B cell (primary cell): ENCODE measurements at regions not wholly inside any gene's neighbourhood (a gene's known extent, or its start where the extent isn't known, plus 50 kb on each side); places are given as distances from the start of the nearest gene placed in this dataset.

Experiments
- ATAC-seq: fragments of 200-7000 bp; cut with Tn5 transposase; one replicate; pipeline ENCODE4 v1.10.0; 2021; ENCODE audit warnings: low read depth, mild to moderate bottlenecking, moderate number of reproducible peaks, moderate library complexity
- CTCF ChIA-PET: fragments of 350-600 bp; sonication (Branson Sonifier 250); formaldehyde crosslinking; loops from one replicate; lab custom pipeline; 2021; ENCODE audit warnings: antibody characterized with exemption, inconsistent platforms; lab: Charles Lee
- POLR2A ChIA-PET: fragments of 350-600 bp; sonication (Branson Sonifier 250); formaldehyde crosslinking; loops from one replicate; lab custom pipeline; 2021; ENCODE audit warnings: antibody characterized with exemption; lab: Charles Lee
- DNase-seq: peaks from one replicate; pipeline ENCODE4 v3.0.0; 2013
- H2AFZ ChIP-seq: 2 replicates; pipeline ENCODE4 v1.6.1; 2012; ENCODE audit warnings: mild to moderate bottlenecking, low read depth, low read length; ENCODE audit not compliant: insufficient read depth, poor library complexity, severe bottlenecking
- H3K27ac ChIP-seq, 2 donors: 1 replicate in 1 of 2; 2 replicates in 1 of 2; pipeline ENCODE4 v1.5.1; 2012 to 2013; ENCODE audit warnings: low read length in 2 of 2, mild to moderate bottlenecking in 2 of 2, moderate library complexity in 1 of 2
- H3K27me3 ChIP-seq, 4 experiments: fragments of 200-600 bp in 1 of 4; sonication (generic) in 1 of 4; replicated peaks in 1 of 4; 1 replicate in 2 of 4; 2 replicates in 2 of 4; pipeline versions ENCODE4 v1.6.1 to v1.7.0; 2013 to 2016; ENCODE audit warnings: low read length in 3 of 4, mild to moderate bottlenecking in 2 of 4, mixed read lengths in 1 of 4, moderate library complexity in 1 of 4; ENCODE audit not compliant: insufficient read depth in 4 of 4, control insufficient read depth in 3 of 4; ENCODE audit errors: control extremely low read depth in 1 of 4
- H3K36me3 ChIP-seq, 2 experiments: replicated peaks in 1 of 2; 1 replicate in 1 of 2; 2 replicates in 1 of 2; pipeline versions ENCODE4 v1.6.1 to v1.7.1; 2013; ENCODE audit warnings: low read length in 1 of 2; ENCODE audit not compliant: insufficient read depth in 2 of 2, control insufficient read depth in 1 of 2; ENCODE audit errors: control extremely low read depth in 1 of 2, extremely low read depth in 1 of 2
- H3K4me1 ChIP-seq, 2 donors: fragments of 200-600 bp in 1 of 2; sonication (generic) in 1 of 2; 1 replicate in 1 of 2; 2 replicates in 1 of 2; pipeline versions ENCODE4 v1.5.1 to v1.6.1; 2013 to 2017; ENCODE audit warnings: low read length in 2 of 2; ENCODE audit not compliant: control insufficient read depth in 2 of 2, insufficient read depth in 2 of 2
- H3K4me2 ChIP-seq: replicated peaks from 2 replicates; pipeline ENCODE3; 2012; ENCODE audit warnings: mild to moderate bottlenecking, low read depth, low read length; ENCODE audit not compliant: poor library complexity, severe bottlenecking
- H3K4me3 ChIP-seq, 5 experiments: fragments of 200-600 bp in 1 of 5; sonication (generic) in 1 of 5; 1 replicate in 3 of 5; 2 replicates in 2 of 5; pipeline versions ENCODE4 v1.5.1 to v1.7.0; 2011 to 2016; ENCODE audit warnings: low read length in 4 of 5, mild to moderate bottlenecking in 4 of 5, low read depth in 2 of 5, control low read depth in 1 of 5, moderate library complexity in 1 of 5; ENCODE audit not compliant: insufficient read depth in 1 of 5; ENCODE audit errors: control extremely low read depth in 1 of 5, extremely low read depth in 1 of 5
- H3K79me2 ChIP-seq: fragments of 200-600 bp; sonication (generic); one replicate; pipeline ENCODE4 v1.6.0; 2016; ENCODE audit warnings: low read length; ENCODE audit not compliant: control insufficient read depth, insufficient read depth
- H3K9ac ChIP-seq: fragments of 200-600 bp; sonication (generic); 2 replicates; pipeline ENCODE4 v1.6.1; 2017; ENCODE audit warnings: mild to moderate bottlenecking, low read length, moderate library complexity
- H3K9me3 ChIP-seq, 3 donors: one replicate each; pipeline versions ENCODE4 v1.6.1 to v1.7.1; 2013; ENCODE audit warnings: low read length in 2 of 3; ENCODE audit not compliant: control insufficient read depth in 2 of 3, insufficient read depth in 1 of 3; ENCODE audit errors: control extremely low read depth in 1 of 3
- H4K20me1 ChIP-seq: 2 replicates; pipeline ENCODE4 v1.6.0; 2012; ENCODE audit warnings: mild to moderate bottlenecking, low read length; ENCODE audit not compliant: insufficient read depth, control insufficient read depth, poor library complexity, severe bottlenecking
- H3K27ac Mint-ChIP-seq: one replicate; pipeline ENCODE4 v1.8.0; 2021; ENCODE audit warnings: mixed read lengths
- H3K27me3 Mint-ChIP-seq: one replicate; pipeline ENCODE4 v1.8.0; 2021; ENCODE audit warnings: mixed read lengths
- H3K4me1 Mint-ChIP-seq: one replicate; pipeline ENCODE4 v1.8.0; 2021; ENCODE audit warnings: mixed read lengths
- H3K4me3 Mint-ChIP-seq: one replicate; pipeline ENCODE4 v1.8.0; 2021; ENCODE audit warnings: mixed read lengths
- H3K9me3 Mint-ChIP-seq: one replicate; pipeline ENCODE4 v1.8.0; 2022; ENCODE audit warnings: mixed read lengths; ENCODE audit not compliant: insufficient read depth
- CTCF ChIP-seq: fragments of 200-600 bp; IDR thresholded peaks from one replicate; pipeline ENCODE4 v1.8.0; 2022; ENCODE audit warnings: antibody characterized with exemption, mild to moderate bottlenecking
- EZH2 ChIP-seq: IDR thresholded peaks from 2 replicates; pipeline ENCODE4 v1.6.1; 2012; ENCODE audit warnings: borderline replicate concordance, low read depth, mild to moderate bottlenecking, moderate library complexity, low read length; ENCODE audit not compliant: insufficient read depth, poor library complexity, severe bottlenecking
- WGBS: methylation state at CpG from one replicate; pipeline ENCODE4 v1.1.5; 2013; ENCODE audit warnings: missing lambda C conversion rate; ENCODE audit not compliant: insufficient coverage; 5-methylcytosine and 5-hydroxymethylcytosine counted together
- intact Hi-C: fragments of 100-400 bp; cut with micrococcal nuclease; formaldehyde crosslinking; loops from one replicate; pipeline ENCODE4 v1.10.0; 2022

- no peak overlapping the region for H3K9ac ChIP-seq
- ATAC-seq (no peak), DNase-seq (no peak)
- intact Hi-C loops = no loop called here
- no peak overlapping the region for H3K27ac ChIP-seq
- no peak overlapping the region for H3K4me2 ChIP-seq
- Mint-ChIP-seq H3K9me3 (no peaks in the 10 kb centered on the region), H3K4me1 (no peaks in the 10 kb centered on the region), H3K27ac (no peak overlapping the region), H3K27me3 (no peaks in the 10 kb centered on the region), H3K4me3 (no peak overlapping the region)
- H4K20me1 ChIP-seq = no peaks in the 10 kb centered on the region
- no peaks in the 10 kb centered on the region for H3K79me2 ChIP-seq
- no peaks in the 10 kb centered on the region for H3K27me3 ChIP-seq
- H3K4me3 ChIP-seq = no peak overlapping the region
- H3K9me3 ChIP-seq = peaks cover 0 to 26% (median 0%) of the 10 kb centered on the region in 3 donors
- ChIA-PET CTCF (no interaction called here), POLR2A (no interaction called here)
- H3K4me1 ChIP-seq = no peaks in the 10 kb centered on the region
- WGBS = 88% methylated on average over 19 of the region's 19 CpGs
- no peak for TF ChIP-seq EZH2
- TF ChIP-seq CTCF = no peak
- H3K36me3 ChIP-seq = no peaks in the 10 kb centered on the region
- H2AFZ ChIP-seq = no peak overlapping the region
Observed at GRCh38 chr18:71028285-71028762, 739.5 kb downstream of the SOCS6 start.

DNA sequence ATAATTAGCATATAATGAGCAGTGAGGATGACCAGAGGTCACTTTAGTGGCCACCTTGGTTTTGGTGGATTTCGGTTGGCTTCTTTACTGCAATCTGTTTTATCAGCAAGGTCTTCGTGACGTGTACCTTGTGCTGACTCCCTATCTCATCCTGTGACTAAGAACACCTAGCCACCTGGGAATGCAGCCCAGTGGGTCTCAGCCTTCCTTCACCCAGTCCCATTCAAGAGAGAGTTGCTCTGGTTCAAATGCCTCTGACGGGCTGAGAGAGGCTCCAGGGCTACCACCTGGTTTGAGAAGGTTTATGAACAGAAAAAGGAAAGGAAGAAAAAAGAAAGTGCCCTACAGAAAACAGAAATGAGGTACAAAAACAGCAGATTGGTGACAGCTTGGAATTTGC is 738.7 kb downstream of the SOCS6 start:
- no peak for TF ChIP-seq EZH2
- TF ChIP-seq CTCF = no peak
- Histone ChIP-seq H3K9ac (no peak overlapping the region), H3K4me2 (no peak overlapping the region), H3K4me3 (no peak overlapping the region), H3K9me3 (peaks cover 0 to 26% (median 0%) of the 10 kb centered on the region in 3 donors), H2AFZ (no peak overlapping the region), H3K27ac (no peak overlapping the region), H4K20me1 (no peaks in the 10 kb centered on the region), H3K27me3 (no peaks in the 10 kb centered on the region), H3K79me2 (no peaks in the 10 kb centered on the region), H3K4me1 (no peaks in the 10 kb centered on the region), H3K36me3 (no peaks in the 10 kb centered on the region)
- no peak overlapping the region for H3K27ac Mint-ChIP-seq
- no peaks in the 10 kb centered on the region for H3K27me3 Mint-ChIP-seq
- no peaks in the 10 kb centered on the region for H3K9me3 Mint-ChIP-seq
- CTCF ChIA-PET = no interaction called here
- POLR2A ChIA-PET = no interaction called here
- ATAC-seq (no peak), DNase-seq (no peak)
- no peak overlapping the region for H3K4me3 Mint-ChIP-seq
- no CpG with 5 or more reads among the region's 4 CpGs for WGBS
- no peaks in the 10 kb centered on the region for H3K4me1 Mint-ChIP-seq
- intact Hi-C loops = no loop called here
